LNCaP clone FGC (cell line): ENCODE measurements at regions not wholly inside any gene's neighbourhood (a gene's known extent, or its start where the extent isn't known, plus 50 kb on each side); places are given as distances from the start of the nearest gene placed in this dataset.
"Not testable (repeated sequence)": the region's sequence is repeated elsewhere in the genome, so short reads cannot be mapped to it uniquely, and the experiment has no call there.

Source experiments
- DNase-seq: peaks from one replicate; pipeline ENCODE4 v3.0.0-alpha.2; 2011; ENCODE audit warnings: low read depth
- H3K4me3 ChIP-seq: 2 replicates; pipeline ENCODE4 v1.5.1; 2011; ENCODE audit warnings: mild to moderate bottlenecking, low read depth, low read length, control low read depth
- TF ChIP-seq, protein P1 (sequence below): IDR thresholded peaks from 2 replicates; pipeline ENCODE4 v1.5.1; 2012; ENCODE audit warnings: mild to moderate bottlenecking; ENCODE audit not compliant: control insufficient read depth, insufficient read depth; ENCODE audit errors: extremely low read depth

DNA sequence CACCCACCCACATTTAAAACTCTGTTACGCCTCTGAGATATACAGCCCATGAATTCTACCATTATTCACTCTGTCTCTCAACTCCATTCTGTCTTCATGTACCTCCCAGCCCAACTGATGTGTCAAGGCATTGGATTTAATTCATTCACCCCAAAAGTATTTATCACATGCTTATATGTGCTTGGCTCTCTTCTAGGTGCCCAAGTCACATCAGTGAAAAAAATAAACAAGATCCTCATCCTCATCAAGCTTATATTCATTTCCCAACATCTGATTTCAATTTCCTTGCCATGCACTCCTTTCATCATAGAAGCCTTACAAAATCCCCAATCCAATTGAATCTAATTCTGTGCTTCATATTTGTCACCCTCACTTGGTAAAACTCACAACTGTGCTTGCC, 967.6 kb downstream of the LTN1 start:
- no peak for DNase-seq
- H3K4me3 ChIP-seq: no peak overlapping the region
- TF ChIP-seq, protein P1, sequence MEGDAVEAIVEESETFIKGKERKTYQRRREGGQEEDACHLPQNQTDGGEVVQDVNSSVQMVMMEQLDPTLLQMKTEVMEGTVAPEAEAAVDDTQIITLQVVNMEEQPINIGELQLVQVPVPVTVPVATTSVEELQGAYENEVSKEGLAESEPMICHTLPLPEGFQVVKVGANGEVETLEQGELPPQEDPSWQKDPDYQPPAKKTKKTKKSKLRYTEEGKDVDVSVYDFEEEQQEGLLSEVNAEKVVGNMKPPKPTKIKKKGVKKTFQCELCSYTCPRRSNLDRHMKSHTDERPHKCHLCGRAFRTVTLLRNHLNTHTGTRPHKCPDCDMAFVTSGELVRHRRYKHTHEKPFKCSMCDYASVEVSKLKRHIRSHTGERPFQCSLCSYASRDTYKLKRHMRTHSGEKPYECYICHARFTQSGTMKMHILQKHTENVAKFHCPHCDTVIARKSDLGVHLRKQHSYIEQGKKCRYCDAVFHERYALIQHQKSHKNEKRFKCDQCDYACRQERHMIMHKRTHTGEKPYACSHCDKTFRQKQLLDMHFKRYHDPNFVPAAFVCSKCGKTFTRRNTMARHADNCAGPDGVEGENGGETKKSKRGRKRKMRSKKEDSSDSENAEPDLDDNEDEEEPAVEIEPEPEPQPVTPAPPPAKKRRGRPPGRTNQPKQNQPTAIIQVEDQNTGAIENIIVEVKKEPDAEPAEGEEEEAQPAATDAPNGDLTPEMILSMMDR: no peak

DNA sequence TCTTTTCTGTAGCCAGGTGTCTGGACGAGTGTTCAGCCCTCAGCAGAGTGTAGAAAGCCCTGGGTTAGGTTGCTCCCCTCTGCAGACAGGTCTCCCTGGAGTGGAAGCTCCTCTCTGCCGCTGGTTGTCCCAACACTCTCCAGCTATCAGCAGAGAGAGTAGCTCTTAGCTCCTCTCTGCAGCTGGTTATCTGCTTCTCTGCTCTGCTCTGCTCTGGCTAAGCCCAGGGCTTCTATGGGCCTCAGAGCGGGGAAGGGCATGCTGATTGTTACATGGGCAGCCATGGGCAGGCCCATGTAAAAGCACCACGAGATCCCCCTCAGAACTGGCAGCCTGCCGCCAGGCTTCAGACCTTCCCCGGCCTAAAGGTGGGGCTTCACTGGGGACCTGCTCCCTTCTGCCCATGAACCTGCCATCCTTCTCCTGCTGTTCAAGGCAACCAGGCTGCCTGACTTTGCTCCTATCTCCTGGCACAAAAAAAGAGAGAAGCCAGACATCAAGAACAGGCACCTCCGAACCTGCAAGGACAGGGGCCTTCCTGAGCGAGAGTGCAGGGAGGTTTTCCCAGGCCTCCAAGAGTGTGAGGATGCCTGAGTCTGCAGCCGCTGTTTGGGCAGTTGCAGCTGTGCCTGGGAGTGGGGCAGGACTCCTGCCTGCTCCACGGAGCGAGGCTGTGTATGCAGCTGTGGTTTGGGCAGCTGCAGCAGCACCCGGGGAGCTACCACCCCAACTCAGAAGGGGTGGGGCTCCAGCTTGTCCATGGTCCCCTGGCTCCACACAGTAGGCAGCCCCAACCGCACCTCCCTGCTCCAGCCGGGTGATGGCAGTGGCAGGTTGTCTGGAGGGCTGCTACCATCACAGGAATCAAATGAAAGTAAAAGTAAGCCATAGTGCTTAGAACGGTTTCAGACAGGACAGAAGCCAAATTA, 973.7 kb downstream of the LTN1 start:
- TF ChIP-seq, protein P1: peak; percentile 30; the same call in 1 of the 2 replicates
- no peak for DNase-seq
- no peak overlapping the region for H3K4me3 ChIP-seq

DNA sequence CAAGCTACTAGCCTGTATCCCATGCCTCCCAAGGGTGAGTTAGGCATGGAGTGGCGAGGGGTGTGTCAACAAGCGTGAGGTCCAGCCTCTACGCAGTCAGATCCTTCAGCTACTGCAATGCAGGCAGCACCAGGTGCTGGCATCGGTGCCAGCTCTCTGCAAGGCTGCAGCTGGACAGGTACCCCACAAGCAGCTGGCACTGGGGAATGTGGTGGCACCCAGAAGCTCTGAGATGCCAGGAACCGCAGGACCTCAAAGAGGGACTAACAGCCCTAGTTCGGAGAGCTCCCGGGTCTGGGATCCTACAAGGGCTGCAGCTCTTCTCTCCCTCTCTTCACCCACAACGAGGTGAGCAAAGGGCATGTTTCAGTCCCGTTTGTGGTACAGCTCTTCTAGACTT, 974.5 kb downstream of the LTN1 start:
- no peak overlapping the region for H3K4me3 ChIP-seq
- no peak for DNase-seq
- TF ChIP-seq, protein P1: no peak

DNA sequence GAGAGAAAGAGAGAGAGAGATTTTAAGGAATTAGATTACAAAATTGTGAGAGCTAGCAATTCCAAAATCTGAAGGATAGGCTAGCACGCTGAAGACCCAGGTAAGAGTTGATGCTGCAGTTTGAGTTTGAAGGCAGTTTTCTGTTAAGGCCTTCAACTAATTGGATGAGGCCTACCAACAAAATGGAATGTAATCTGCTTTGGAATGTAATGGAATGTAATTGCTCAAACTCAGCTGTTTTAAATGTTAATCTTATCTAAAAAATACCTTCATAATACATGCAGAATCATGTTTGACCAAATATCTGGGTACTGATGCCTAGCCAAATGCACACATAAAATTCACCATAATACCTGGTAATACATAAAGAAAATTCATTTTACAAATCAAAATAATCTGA, 976.1 kb downstream of the LTN1 start:
- TF ChIP-seq, protein P1: no peak
- DNase-seq: no peak
- no peak overlapping the region for H3K4me3 ChIP-seq

DNA sequence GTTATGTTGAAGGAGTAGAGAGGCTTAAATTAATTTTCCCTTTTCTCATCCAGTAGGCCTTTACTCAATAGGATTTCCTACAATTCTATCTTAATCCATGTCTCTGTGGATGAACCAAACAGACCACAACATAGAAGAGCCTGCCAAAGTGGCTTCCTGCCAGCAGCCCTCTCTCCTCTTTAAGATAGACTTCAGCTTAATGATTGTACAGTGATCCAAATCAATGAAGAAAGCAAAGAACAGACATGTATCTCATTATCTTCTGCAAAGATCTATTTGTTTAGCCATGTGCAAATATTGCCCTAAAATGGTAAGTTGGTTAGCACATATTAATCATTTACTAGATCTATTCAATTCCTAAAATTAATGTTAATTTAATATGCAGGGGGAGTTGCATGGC, 979.6 kb downstream of the LTN1 start:
- not testable (repeated sequence) for H3K4me3 ChIP-seq, DNase-seq

DNA sequence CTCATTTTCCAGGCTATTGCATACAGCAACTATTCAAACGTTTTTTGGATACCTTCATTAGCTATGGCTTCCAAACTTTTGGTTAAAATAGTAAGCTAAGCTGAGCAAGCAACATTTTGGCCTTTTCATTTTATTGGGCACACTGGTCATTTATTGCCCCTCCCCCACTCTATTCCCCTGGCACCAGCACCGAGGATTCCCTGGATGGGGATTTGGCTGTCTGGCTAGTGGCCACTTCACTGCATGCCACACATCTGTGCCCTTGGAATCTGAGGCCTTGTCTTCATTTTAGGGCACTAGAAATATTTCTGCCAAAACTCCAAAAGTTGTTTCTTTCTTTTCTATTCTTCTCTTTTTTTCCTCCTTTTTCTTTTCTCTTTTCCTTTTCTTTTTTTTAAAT, 980.7 kb downstream of the LTN1 start:
- H3K4me3 ChIP-seq, DNase-seq: not testable (repeated sequence)

DNA sequence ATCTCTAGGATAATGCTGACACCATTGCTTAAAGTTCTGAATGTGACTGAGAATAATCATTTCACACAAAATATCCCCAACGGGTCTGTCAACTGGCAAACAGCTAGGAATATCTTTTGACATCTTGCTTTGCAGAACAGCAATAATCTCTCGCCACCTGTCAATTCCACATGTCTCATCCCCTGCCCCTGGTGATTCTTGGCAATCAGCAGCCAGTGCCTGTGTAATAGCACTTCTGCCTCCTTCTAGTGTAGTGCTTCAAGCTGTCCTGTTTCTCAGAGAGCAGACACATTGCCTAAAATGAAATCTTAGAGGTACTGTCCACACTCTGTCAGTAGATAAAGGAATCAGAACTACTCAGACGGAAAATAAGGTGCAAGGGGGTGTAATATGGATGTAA, 984.4 kb downstream of the LTN1 start:
- not testable (repeated sequence) for H3K4me3 ChIP-seq, DNase-seq

DNA sequence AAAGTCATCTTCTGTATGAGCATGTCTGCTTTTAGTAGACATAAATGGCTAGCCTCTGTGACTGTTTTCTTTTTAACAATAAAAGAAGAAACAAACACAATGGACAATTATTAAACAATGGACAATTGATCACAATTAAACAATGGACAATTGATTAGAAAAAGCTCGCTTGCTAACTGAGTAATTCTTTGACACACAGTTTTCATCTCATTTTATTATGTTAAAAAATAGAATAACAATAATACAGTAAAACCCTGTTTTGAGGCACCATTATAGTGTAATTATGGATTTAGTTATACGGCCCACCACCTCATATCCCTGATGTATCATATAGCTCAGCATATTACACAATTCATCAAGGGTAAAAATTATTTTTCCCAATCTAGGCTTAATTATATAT, 989.0 kb downstream of the LTN1 start:
- not testable (repeated sequence) for DNase-seq, H3K4me3 ChIP-seq

DNA sequence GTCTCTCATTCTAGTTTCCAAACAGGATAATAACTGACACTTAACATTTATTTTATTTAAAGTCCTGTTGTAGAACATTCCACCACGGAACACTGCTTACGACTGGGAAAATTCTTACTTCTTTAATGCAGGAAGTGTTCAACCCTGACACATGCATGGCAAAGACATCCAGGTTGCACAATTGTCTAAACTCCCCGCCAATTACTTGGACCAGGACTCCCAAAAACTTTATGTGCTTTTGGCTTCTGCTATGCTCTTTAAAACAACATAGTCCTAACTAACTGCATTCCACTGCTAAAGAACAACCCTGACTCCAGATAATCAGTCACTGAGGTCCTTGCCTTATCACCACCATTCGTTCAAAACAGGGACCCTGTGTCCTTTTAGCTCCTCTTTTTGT, 995.8 kb downstream of the LTN1 start:
- DNase-seq, H3K4me3 ChIP-seq: not testable (repeated sequence)

DNA sequence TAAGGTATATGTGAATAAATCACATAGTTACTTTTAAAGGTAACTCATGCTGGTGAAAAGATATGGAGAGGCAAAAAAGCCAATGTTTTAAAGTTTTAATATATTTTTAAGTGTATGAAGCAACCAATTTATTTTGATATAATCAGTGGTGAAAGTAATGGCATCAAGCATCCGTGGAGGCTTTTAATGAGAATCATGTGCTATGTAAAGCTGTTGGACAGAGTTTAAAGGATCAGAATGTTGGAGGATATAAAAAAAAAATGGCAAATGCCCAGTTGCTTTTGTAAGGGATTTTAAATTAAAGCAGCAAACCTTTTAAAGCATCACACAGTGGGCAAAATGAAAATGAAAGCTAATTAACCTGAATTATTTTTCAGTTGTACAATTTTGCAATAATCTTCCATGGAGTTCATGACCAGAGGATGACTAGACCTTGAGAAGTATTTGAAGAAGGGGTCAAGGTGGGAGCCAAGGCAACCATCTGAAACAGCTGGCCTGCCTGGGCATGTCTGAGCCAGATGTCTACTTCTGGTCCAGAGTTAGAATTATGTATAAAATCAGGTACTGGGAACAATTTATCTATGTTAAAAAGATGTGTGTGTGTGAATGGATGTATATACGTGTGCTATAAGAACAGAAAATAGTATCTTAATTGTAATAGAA, 1007.9 kb downstream of the LTN1 start:
- DNase-seq, H3K4me3 ChIP-seq: not testable (repeated sequence)

DNA sequence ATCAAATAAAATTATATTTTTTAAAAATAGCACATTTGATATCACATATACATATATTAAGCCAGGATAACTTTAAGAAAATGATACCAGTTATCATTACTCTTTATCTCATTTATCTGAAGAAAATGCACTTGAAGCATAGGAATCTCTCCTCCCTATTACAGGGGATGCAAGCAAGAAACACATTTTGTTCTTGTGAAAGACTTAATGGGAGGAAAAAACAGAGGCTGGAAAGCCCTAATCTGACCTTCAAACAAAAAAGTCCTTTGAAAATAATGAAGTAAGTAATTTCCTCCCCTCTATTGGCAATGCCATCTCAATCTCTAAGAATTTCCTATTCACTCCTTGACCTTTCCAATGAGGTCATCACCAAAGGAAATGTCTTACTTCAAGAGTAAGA, 1012.6 kb upstream of the ADAMTS5 start:
- DNase-seq, H3K4me3 ChIP-seq: not testable (repeated sequence)
